Loucy (cell line): ENCODE measurements at regions not wholly inside any gene's neighbourhood (a gene's known extent, or its start where the extent isn't known, plus 50 kb on each side); places are given as distances from the start of the nearest gene placed in this dataset.

ENCODE experiments used
- CTCF ChIP-seq: fragments of 200-600 bp; sonication (generic); conservative IDR thresholded peaks from 2 replicates; pipeline ENCODE4 v1.5.1; 2014; ENCODE audit warnings: mild to moderate bottlenecking, antibody characterized with exemption, low read length
- EZH2phosphoT487 ChIP-seq: fragments of 200-600 bp; IDR thresholded peaks from 2 replicates; pipeline ENCODE4 v1.6.1; 2018; ENCODE audit warnings: antibody characterized with exemption, mild to moderate bottlenecking, moderate library complexity, borderline replicate concordance

- no peak for TF ChIP-seq EZH2phosphoT487
- TF ChIP-seq CTCF: no peak
Measured at GRCh38 chr4:94395562-94395961, 52.9 kb upstream of the HPGDS start.
